GM13976 (cell line): ENCODE measurements at regions not wholly inside any gene's neighbourhood (a gene's known extent, or its start where the extent isn't known, plus 50 kb on each side); places are given as distances from the start of the nearest gene placed in this dataset.

Source experiments
- DNase-seq: peaks from one replicate; pipeline ENCODE4 v3.0.0; 2012; ENCODE audit warnings: low spot score
- in situ Hi-C: fragments of 300-500 bp; cut with MboI; formaldehyde crosslinking; loops from one replicate; pipeline ENCODE4 v1.12.0; 2022; ENCODE audit warnings: low sequenced_read_pairs, mixed read lengths, inconsistent platforms; ENCODE audit not compliant: unreplicated experiment
- TF ChIP-seq, protein P1 (sequence below): IDR thresholded peaks from 2 replicates; pipeline ENCODE4 v1.5.1; 2012; ENCODE audit warnings: borderline replicate concordance, mild to moderate bottlenecking; ENCODE audit not compliant: insufficient read depth; ENCODE audit errors: extremely low read depth, missing control alignments, control extremely low read depth

DNA sequence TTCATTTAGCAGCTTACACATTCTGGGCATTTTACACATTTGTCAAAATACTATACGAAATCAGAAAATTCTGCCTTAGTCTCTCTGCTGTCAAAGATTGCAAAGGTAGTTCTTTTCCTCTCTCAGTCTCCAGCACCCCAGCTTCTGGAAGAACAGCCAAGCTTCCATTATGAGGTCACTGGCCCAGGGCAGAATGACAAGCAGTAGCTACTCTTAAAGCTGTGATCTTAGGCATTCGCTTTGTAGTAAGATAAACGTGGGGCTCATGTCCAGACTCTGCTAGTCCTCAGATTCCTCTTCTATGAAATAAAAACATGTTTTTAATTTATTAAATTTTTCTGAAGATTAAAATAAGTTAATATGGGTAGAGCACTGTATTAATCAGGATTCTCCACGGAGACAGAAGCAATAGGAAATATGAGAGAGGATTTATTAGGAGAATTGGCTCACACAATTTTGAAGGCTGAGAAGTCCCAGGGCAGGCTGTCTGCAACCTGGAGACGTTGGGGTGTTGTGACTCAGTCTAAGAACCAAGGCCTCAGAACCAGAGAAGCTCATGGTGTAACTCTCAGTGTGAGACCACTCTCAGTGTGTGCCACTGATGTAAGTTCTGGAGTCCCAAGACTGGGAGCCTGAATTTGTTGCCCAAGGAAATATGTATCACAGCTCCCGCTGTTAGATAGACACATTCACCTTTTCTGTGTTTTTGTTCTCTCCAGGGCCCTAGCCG lies 201.2 kb downstream of the CMPK2 start:
- DNase-seq, result no peak
- TF ChIP-seq, protein P1, sequence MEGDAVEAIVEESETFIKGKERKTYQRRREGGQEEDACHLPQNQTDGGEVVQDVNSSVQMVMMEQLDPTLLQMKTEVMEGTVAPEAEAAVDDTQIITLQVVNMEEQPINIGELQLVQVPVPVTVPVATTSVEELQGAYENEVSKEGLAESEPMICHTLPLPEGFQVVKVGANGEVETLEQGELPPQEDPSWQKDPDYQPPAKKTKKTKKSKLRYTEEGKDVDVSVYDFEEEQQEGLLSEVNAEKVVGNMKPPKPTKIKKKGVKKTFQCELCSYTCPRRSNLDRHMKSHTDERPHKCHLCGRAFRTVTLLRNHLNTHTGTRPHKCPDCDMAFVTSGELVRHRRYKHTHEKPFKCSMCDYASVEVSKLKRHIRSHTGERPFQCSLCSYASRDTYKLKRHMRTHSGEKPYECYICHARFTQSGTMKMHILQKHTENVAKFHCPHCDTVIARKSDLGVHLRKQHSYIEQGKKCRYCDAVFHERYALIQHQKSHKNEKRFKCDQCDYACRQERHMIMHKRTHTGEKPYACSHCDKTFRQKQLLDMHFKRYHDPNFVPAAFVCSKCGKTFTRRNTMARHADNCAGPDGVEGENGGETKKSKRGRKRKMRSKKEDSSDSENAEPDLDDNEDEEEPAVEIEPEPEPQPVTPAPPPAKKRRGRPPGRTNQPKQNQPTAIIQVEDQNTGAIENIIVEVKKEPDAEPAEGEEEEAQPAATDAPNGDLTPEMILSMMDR, result no peak
- in situ Hi-C loops, result no loop called here

DNA sequence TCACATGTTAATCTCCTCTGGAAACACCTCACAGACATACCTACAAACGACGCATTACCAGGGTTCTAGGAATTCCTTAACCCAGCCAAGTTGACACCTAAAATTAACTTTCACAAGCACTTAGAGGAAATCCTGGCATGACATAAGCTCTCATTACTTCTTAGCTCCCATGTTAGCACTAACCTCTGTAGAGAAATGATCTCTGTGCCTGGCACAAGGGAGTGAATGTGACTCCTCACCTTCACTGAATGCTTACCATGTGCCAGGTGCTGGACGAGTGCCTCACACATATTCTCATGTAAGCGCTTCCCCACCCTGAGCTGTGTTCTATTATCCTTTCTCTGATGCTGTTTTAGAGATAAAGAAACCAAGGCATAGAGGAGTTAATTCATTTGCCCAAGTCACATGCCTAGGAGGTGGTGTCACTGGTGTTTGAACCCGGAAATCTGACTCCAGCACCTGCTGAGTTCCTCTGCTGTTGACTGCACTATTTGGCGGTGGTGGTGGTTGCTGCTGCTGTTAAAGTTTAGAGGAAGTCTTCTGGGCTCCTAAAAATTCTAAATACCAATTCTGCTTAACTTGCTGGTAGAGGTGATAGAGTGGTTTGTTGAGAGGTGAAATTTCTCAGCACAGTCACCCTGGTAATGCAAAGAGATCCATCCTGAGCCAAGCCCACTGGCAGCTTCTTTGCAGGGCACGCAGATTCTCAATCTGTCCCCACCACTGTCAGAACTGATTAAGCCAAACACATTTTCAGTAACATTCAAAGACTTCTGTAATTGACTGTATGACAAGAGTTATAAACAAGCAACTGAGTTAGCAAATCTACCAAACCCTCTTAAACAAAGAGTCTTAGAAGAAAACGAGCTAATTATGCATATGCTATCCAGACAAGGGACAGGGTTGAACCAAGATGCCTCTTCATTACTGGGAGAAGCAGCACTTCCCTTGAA lies 200.3 kb downstream of the CMPK2 start:
- DNase-seq, result no peak
- TF ChIP-seq, protein P1, result no peak
- in situ Hi-C loops, result no loop called here

DNA sequence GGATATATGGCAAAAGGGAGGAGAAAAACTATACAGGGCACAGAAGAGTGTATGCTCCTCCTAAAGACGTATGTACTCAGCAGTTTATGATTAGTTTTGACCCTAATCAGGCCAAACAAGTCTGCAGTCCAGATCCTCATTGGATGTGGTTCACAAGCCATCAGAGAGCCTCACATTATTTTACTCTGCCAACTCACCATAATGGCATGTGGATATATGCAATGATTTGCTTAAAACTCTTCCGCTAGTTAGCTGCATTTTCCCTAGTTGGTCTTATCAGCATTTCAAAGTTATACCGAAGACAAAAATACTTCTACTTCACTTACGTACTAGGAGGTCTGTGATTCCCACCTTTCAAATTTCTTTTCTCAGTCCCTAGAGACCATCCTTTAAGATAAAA lies 198.4 kb downstream of the CMPK2 start:
- in situ Hi-C loops, result no loop called here
- TF ChIP-seq, protein P1, result no peak
- no peak for DNase-seq

DNA sequence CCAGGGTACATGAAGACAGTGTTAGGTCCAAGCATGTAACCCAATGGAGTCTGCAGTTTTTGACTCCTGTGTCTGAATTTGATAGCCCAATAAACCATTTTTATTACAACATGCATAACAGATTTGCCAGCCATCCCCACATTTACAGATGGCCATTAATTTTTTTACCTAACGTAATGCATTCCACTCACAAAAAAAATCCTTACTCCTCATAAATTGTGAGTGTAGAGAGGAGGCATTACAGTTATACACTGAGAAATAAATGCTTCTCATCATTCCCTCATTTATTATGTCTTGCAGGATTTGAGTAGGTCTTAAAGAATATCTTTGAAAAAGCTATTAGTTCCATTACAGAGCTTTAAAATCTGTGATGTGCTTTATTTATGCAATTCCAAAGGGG lies 193.8 kb downstream of the CMPK2 start:
- TF ChIP-seq, protein P1, result no peak
- in situ Hi-C loops, result no loop called here
- no peak for DNase-seq

DNA sequence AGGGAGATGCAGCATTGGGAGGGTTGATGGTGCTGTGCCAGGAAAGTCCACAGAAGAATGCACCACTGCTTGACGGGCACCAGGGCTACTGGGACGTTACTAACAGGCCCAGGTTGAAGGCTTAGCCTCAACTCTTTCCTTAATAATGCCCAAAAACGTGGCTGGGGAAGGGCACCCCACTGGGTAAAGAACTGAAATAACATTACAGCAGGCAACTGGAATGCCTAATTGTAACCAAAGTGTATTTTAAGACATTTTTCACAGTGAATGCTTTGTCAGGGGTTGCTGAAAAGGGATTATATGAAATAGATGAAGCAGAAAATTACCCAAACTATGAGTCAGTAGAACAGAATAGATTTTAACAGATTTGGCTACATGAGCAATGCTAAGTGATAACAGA lies 191.3 kb downstream of the CMPK2 start:
- TF ChIP-seq, protein P1, result no peak
- in situ Hi-C loops, result no loop called here
- DNase-seq, result no peak

DNA sequence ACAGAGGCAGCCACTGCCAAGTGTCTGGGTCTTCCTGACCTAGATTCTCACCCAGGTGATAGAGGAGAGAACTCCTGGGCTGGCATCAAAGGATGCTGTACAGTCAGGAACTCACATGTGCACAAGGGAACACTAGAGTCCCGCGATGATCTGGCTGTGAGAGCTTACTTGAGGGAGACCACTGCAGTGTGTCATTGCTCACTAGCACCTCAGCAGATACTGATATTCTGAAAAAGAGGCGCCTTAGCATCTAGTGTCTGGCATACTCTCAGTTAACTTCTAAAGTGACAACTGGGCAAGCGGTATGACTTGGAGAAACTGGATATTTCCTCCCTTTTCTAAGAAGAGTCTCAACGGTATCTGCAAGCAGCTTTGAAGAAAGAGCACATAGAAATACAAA lies 189.9 kb downstream of the CMPK2 start:
- TF ChIP-seq, protein P1, result no peak
- no peak for DNase-seq
- in situ Hi-C loops, result no loop called here
